Esophagus squamous epithelium (tissue), 4 donors: ENCODE measurements at regions not wholly inside any gene's neighbourhood (a gene's known extent, or its start where the extent isn't known, plus 50 kb on each side); places are given as distances from the start of the nearest gene placed in this dataset.

Source experiments
- CTCF ChIP-seq, 6 experiments: fragments of 450-650 bp in 4 of 6; fragments of 200-600 bp in 2 of 6; sonication (generic) in 2 of 6; IDR thresholded peaks; one replicate each; pipeline ENCODE4 v1.5.1; 2016 to 2019; ENCODE audit warnings: antibody characterized with exemption in 6 of 6, mild to moderate bottlenecking in 4 of 6, moderate library complexity in 4 of 6
- POLR2A ChIP-seq, 4 donors: fragments of 450-650 bp; IDR thresholded peaks; one replicate each; pipeline ENCODE4 v1.6.1; 2017; ENCODE audit warnings: antibody characterized with exemption in 4 of 4, mild to moderate bottlenecking in 4 of 4, moderate library complexity in 3 of 4

- TF ChIP-seq CTCF (IDR thresholded peaks at IDR 0.05), result no peak
- TF ChIP-seq POLR2A (IDR thresholded peaks at IDR 0.05), result no peak
Observed at GRCh38 chr20:63140514-63141433, 75.2 kb downstream of the YTHDF1 start.
